Spleen (tissue), 7 donors: ENCODE measurements at regions not wholly inside any gene's neighbourhood (a gene's known extent, or its start where the extent isn't known, plus 50 kb on each side); places are given as distances from the start of the nearest gene placed in this dataset.

Experiments
- POLR2A ChIP-seq, 3 donors: fragments of 450-650 bp; IDR thresholded peaks; one replicate each; pipeline ENCODE4 v1.5.1; 2017; ENCODE audit warnings: antibody characterized with exemption in 3 of 3, mild to moderate bottlenecking in 1 of 3
- POLR2AphosphoS5 ChIP-seq, 3 donors: sonication (generic); formaldehyde crosslinking; IDR thresholded peaks; one replicate each; pipeline ENCODE4 v1.5.1; 2017; ENCODE audit warnings: antibody characterized with exemption in 3 of 3
- TF ChIP-seq, protein P1 (sequence below), 11 experiments: fragments of 200-600 bp in 7 of 11; fragments of 450-650 bp in 4 of 11; sonication (generic) in 4 of 11; IDR thresholded peaks in 8 of 11; conservative IDR thresholded peaks in 3 of 11; 1 replicate in 7 of 11; 2 replicates in 4 of 11; pipeline versions ENCODE4 v1.4.0 to v1.8.0; 2016 to 2021; ENCODE audit warnings: antibody characterized with exemption in 11 of 11, inconsistent platforms in 4 of 11, mild to moderate bottlenecking in 1 of 11
- donor health status: DM: no; HTN: no; CAD: no; lungs with moderate emphysema.
- donor health status: DM: no; HTN: no; CAD: no.
- donor health status: DM: no; HTN: no; CAD: no.

DNA sequence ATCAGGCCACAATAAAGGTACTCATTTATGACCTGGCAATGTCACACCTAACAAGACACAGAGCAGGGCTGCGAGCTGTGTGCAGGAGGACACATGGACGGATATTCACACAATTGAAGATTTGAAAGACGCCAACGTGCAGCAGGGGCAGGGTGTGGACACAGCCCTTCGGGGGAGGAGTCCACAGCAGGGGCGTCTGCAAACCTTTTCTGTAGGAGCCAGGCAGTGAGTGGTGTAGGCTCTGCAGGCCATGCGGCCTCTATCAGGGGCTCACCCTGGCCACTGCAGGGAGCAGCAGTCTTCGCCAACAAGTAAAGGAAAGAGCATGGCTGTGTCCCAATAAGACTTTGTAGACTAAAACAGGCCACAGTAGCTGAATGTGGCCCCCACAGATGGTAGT is 125.7 kb upstream of the SNTG2 start:
- TF ChIP-seq, protein P1, sequence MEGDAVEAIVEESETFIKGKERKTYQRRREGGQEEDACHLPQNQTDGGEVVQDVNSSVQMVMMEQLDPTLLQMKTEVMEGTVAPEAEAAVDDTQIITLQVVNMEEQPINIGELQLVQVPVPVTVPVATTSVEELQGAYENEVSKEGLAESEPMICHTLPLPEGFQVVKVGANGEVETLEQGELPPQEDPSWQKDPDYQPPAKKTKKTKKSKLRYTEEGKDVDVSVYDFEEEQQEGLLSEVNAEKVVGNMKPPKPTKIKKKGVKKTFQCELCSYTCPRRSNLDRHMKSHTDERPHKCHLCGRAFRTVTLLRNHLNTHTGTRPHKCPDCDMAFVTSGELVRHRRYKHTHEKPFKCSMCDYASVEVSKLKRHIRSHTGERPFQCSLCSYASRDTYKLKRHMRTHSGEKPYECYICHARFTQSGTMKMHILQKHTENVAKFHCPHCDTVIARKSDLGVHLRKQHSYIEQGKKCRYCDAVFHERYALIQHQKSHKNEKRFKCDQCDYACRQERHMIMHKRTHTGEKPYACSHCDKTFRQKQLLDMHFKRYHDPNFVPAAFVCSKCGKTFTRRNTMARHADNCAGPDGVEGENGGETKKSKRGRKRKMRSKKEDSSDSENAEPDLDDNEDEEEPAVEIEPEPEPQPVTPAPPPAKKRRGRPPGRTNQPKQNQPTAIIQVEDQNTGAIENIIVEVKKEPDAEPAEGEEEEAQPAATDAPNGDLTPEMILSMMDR (IDR thresholded peaks at IDR 0.05 in 8 of 11, conservative IDR thresholded peaks at IDR 0.05 in 3 of 11), result no peak
- no peak for TF ChIP-seq POLR2A (IDR thresholded peaks at IDR 0.05)
- no peak for TF ChIP-seq POLR2AphosphoS5 (IDR thresholded peaks at IDR 0.05)
